Myocyte (in vitro differentiated cells): ENCODE measurements at regions not wholly inside any gene's neighbourhood (a gene's known extent, or its start where the extent isn't known, plus 50 kb on each side); places are given as distances from the start of the nearest gene placed in this dataset.
A peak's percentile ranks its signal among the peaks of the same experiment; 100 is the strongest.

Experiments used
- DNase-seq: peaks from one replicate; pipeline ENCODE4 v3.0.0-alpha.2; 2012; ENCODE audit warnings: low read depth

- DNase-seq, result no peak
Measured at GRCh38 chr4:23194751-23195150, 502.0 kb downstream of the GBA3 start.

DNA sequence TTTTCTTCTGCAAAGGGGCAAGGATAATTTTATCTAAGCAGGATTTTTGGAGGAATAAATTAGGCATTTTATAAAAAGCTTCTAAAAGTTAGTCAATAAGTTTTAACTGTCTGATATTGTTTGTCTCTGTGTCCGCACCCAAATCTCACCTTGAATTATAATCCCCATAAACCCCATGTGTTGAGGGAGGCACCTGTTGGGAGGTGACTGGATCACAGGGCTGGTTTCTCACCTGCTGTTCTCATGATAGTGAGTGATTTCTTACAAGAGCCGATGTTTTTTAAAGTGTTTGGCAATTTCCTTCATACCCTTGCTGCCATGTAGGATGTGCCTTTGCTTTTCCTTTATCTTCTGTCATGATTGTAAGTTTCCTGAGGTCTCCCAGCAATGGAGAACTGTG, 481.4 kb downstream of the GBA3 start:
- DNase-seq, result no peak

DNA sequence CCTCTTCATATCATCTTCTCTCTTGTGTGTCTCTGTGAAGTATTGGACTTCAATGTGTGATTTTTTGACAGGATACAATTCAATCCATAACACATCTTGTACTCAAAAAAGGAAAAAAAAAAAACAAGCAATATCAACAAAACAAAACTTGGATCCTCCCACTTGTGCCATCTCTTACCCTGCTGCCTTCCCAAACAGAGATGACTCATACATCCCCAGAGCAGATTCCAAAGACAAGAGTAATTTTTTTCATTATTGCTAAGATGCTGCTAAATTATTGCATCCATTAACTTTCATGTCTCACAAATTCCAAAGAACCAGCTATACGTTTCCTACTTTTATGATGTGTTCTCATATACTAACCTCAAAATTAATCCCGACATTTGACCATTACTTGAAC, 479.2 kb downstream of the GBA3 start:
- peak; percentile 44 for DNase-seq

DNA sequence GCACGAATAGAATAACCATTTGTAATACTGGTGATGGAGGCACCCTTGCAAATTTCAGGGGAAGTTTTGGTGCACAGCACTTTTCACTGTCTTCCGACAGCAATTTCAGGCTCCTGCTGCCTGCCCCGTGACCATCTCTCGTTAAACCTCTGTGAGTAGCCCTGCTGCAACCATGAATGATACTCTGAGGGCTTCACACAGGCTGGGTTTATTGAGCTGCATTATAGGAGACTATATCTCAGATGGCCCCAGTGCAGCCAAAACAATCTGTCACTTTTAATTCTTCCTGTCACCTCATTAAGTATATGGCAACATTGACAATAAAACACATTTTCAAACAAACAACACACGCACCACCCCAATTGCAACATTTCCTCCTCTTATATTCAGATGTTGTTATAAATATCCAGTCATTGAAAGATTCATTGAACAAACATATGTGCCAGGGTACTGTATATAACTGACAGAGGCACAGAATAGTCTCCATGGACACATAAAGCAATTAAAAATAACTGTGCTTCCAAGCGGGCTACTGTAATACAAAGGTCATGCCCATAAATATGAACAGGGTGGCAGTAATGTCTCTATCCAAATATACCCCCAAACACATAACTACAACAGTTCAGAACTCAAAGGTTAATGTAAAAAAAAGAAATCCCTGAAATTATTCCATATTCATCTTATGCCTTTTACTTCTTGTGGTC, 477.0 kb downstream of the GBA3 start:
- DNase-seq, result no peak

DNA sequence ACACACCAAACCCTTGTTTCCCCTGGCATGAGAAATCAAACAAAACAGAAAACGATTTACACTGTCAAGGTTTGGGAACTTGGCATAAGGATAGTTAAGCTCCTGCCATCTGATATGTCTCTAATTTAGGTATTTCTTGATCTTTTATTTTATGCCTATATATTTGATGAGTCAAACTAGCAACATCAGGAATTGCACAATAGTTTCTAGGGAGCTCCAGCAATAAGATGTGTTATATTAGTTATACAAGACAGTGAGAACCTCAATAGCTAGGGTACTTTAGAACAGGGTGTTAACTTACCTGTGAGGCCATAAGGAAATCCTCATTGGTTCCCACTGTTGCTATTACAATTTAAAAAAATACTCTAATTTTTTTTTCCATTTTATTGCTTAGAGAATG, 474.2 kb downstream of the GBA3 start:
- no peak for DNase-seq

- DNase-seq, result no peak
Measured at GRCh38 chr4:23166407-23166806, 473.7 kb downstream of the GBA3 start.

GRCh38 chr4:23165669-23166068, 472.9 kb downstream of the GBA3 start:
- no peak for DNase-seq

DNA sequence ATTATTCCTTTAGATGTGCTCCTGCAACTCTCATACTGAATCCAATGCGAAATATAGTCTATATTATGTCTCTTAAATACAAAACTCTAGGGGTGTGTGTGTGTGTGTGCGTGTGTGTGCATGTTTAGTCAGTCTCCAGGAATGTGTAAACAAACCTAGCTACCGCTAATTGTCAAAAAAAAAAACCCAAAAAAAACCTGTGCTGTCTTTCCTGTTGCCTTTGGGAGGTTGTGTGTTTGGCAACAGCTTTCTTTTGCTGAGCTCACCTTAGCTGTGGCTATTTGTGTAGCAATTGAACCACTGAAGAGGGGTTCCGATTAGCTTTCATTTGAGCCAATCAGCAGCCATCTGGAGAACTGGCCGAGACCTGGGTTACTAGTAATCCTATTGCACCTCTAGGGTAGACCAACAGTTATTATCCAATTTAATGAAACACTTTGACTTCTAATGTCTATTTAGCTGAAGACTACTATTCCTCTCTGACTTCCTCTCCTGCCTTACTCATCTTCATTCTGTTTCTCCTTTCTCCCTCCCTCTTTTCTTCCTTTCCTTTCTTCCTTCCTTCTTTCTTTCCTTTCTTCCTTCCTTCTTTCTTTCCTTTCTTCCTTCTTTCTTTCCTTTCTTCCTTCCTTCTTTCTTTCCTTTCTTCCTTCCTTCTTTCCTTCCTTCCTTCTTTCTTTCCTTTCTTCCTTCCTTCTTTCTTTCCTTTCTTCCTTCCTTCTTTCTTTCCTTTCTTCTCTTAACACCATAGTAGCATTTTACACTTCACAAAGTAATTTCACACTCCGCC, 471.1 kb downstream of the GBA3 start:
- DNase-seq, result peak; percentile 21

DNA sequence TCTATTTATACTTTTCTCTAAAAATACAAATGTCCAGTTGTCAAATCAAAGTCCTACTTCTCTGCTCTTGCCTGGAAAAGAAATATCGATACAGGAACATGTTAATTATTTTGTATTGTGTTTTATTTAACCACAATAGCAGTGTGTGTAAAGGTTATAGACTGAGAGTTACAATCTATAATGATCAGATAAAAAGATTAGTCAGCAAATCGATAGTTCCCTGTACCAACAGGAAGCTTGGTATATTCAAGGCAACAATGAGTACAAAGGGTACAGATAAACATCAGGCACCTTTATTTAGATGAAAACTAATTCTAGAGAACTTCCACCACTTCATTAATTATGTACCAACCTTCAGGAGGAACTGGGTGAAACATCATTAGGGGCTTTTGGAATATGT, 469.5 kb downstream of the GBA3 start:
- no peak for DNase-seq

DNA sequence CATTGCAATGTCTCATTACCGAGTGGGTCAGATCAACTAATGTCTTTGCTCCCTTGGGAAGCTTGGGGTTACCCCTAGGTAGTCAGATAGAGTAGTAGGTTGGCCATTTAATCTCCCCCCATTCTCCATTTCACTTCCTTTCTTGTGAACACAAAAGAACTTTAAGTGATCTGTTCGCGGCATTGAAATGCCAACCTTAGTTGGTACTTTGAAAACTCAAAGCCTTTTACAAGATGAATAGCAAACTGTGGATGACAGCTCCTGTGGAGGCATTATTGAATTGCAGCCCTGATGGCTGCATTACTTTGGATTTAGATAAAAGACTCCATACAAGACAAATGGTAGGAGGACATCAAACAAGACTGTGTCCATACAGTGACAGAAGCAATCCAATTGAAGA, 469.1 kb downstream of the GBA3 start:
- DNase-seq, result no peak

- no peak for DNase-seq
Measured at GRCh38 chr4:23153076-23153475, 460.3 kb downstream of the GBA3 start.

DNA sequence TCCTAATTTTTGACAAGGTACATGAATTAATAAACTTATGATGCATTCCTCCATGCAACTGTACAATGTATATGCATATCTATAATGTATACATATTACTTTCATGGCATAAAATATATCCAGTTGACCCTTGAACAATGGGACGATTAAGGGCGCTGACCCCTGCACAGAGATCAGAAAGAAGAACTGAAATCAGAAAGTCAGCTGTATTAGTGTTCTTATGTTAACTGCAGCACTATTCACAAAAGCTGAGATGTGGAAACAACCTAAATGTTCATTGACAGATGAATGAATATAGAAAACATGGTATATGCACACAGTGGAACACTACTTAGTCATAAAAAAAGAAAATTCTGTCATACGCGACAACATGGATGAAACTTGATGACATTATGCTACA, 457.1 kb downstream of the GBA3 start:
- no peak for DNase-seq

DNA sequence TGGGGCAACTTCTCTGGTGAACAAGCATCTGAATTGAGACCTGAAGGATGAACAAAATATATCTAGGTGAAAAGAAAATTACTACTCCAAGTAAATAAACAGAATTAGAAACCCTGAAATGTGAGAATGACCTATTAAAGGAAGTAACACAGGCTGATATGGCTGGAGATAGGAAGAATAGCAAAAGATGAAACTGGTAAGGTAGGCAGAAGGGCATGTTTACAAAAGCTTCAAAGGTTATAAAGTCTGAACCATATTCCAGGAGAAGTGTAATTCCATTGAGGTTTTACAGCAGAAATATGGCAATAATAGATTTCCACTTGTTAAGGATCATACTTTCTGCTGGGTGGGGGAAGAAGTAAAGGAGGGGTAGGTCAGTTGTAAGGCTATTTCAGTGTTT, 452.0 kb downstream of the GBA3 start:
- DNase-seq, result no peak

DNA sequence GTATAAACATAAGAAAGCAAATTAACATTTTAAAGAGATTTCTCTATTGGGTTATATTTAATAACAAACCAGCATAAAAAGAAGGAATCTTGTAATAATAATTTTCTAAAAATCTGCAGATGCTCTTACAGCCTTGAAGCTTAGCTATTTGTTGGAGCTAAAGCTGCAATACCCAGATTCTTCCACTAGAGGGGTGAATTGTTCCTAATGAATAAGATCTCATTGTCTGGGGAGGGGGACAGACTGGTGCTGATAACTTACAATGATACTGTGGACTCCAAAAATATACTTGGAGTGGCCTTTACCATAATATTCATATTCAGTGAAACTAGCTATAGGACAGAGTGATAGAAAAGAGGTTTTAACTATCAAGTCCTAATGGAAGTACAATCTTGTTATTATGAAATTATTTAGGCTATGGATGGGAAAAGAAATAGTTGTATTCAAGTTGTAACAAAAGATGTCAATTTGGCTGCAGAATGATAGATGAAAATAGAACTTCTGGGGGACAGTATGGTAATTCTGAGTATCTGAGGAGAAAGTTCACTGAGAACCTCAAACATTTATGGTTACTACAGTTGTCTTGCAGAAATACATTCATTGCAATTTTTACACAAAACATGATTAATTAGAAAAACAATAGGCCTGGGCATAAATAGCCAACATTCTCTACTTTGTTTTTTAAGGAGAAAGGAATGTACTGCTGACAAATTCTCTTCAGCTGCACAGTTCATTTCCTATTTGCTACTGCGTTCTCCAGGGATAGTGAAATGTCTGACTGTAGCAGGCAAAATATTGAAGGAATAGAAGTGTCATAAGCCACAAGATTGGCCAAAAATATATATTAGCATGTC, 443.3 kb downstream of the GBA3 start:
- DNase-seq, result peak; percentile 77

DNA sequence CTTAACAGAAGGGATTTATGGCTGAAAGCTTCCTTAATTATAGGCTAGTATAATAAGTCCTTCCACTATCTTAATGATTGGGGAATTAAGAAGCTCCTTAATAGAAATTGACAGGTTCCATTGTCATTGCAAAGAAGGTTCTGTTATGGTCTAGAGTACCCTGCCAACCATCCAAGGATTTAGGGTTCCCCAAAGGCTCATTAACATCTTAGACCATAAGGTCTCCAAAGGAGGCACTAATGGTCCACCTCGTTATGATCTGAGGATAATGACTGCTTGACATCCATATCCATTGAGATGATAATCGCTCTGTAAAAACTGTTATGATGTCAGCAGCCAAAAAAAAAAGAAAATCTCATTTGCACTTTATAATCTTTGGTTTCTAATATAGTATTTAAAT, 441.6 kb downstream of the GBA3 start:
- DNase-seq, result no peak

DNA sequence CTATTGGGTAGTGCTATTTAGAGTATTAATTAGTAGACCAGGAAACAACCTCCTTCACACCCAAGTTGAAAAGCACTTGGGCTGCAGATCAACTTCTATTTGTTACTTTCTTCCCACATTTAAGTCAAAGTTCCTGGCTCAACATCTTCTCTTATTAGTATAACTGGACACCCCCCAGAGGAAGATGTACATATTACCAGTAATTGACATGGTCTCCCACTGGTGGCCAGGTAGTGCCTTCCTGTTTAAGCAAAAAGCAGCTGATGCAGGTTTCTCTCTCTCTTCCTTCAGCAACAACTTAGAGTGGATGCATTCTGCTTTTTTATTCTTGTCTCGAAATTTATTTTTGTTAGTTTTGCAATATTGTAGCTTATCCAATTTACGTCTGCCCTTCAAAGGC, 438.1 kb downstream of the GBA3 start:
- DNase-seq, result no peak

DNA sequence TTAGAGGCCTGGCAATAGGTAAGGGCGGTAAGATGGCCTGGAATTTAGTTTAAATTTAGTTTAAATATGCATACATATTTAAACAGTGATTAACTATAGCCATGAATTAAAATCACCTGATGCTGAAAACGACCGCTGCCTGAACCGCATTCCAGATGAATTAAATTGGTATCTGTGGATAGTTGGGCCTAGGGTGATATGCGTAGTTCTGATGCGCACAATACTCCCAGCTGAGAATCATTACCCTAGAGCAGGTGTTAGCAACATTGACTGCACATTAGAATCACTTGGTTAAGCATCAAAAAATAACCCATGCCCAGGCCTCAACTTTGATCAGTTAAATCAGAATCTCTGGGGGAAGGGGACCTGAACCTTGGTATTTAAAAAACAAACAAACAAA, 432.4 kb downstream of the GBA3 start:
- no peak for DNase-seq

GRCh38 chr4:23122666-23123400, 430.1 kb downstream of the GBA3 start:
- no peak for DNase-seq

DNA sequence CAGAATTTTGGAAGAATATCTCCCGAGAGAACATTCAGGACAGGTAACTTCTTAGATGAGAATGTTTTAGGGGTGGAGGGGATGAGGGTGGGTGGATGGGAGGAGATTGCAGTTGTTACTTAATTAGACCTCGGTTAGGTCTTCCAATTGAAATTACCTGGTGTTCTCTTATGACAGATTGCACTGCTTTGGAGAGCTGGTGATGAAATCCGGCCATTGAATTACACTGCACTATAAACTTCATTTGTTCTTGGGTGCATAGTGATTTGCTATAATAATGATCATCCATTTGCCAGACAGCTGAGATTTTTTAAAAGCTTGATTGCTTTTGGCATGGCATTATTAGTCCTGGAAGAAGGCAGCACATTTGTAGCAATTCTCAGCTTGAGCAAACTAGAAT, 427.6 kb downstream of the GBA3 start:
- no peak for DNase-seq

- no peak for DNase-seq
Measured at GRCh38 chr4:23117826-23118225, 425.1 kb downstream of the GBA3 start.

GRCh38 chr4:23114538-23114937, 421.8 kb downstream of the GBA3 start:
- no peak for DNase-seq
